Ascending aorta (tissue), 2 donors: ENCODE measurements at regions not wholly inside any gene's neighbourhood (a gene's known extent, or its start where the extent isn't known, plus 50 kb on each side); places are given as distances from the start of the nearest gene placed in this dataset.
"Not testable (repeated sequence)": the region's sequence is repeated elsewhere in the genome, so short reads cannot be mapped to it uniquely, and the experiment has no call there.

Source experiments
- DNase-seq, 2 donors: peaks; one replicate each; pipeline ENCODE4 v3.0.0-alpha.2; 2019; ENCODE audit warnings: low spot score in 2 of 2
- H3K27ac ChIP-seq, 2 donors: fragments of 200-600 bp; sonication (generic); one replicate each; pipeline ENCODE4 v1.5.1; 2016 to 2017; ENCODE audit warnings: mild to moderate bottlenecking in 1 of 2
- H3K27me3 ChIP-seq: fragments of 200-600 bp; sonication (generic); one replicate; pipeline ENCODE4 v1.5.1; 2017
- H3K36me3 ChIP-seq, 2 donors: fragments of 200-600 bp; sonication (generic); one replicate each; pipeline ENCODE4 v1.5.1; 2016
- H3K4me1 ChIP-seq, 2 donors: fragments of 200-600 bp; sonication (generic); one replicate each; pipeline ENCODE4 v1.5.1; 2016 to 2017; ENCODE audit warnings: mild to moderate bottlenecking in 1 of 2
- H3K4me3 ChIP-seq, 2 donors: fragments of 200-600 bp; sonication (generic); one replicate each; pipeline ENCODE4 v1.5.1; 2016 to 2017; ENCODE audit warnings: mild to moderate bottlenecking in 1 of 2
- H3K9me3 ChIP-seq, 2 donors: fragments of 200-600 bp; sonication (generic); one replicate each; pipeline ENCODE4 v1.5.1; 2016
- intact Hi-C: fragments of 100-400 bp; cut with DNase I; formaldehyde crosslinking; loops from one replicate; pipeline ENCODE4 v1.15.1; 2023
- TF ChIP-seq, protein P1 (sequence below), 3 experiments: fragments of 200-600 bp in 2 of 3; fragments of 450-650 bp in 1 of 3; sonication (generic) in 2 of 3; IDR thresholded peaks; one replicate each; pipeline ENCODE4 v1.5.1; 2016 to 2019; ENCODE audit warnings: antibody characterized with exemption in 3 of 3, mild to moderate bottlenecking in 1 of 3, moderate library complexity in 1 of 3

GRCh38 chrX:121642415-121642814 lies 595.0 kb downstream of the GLUD2 start:
- Histone ChIP-seq H3K36me3 (no peaks in the 10 kb centered on the region), H3K4me1 (no peaks in the 10 kb centered on the region), H3K27me3 (no peaks in the 10 kb centered on the region), H3K4me3 (no peak overlapping the region), H3K27ac (no peak overlapping the region), H3K9me3 (no peaks in the 10 kb centered on the region)
- TF ChIP-seq, protein P1, sequence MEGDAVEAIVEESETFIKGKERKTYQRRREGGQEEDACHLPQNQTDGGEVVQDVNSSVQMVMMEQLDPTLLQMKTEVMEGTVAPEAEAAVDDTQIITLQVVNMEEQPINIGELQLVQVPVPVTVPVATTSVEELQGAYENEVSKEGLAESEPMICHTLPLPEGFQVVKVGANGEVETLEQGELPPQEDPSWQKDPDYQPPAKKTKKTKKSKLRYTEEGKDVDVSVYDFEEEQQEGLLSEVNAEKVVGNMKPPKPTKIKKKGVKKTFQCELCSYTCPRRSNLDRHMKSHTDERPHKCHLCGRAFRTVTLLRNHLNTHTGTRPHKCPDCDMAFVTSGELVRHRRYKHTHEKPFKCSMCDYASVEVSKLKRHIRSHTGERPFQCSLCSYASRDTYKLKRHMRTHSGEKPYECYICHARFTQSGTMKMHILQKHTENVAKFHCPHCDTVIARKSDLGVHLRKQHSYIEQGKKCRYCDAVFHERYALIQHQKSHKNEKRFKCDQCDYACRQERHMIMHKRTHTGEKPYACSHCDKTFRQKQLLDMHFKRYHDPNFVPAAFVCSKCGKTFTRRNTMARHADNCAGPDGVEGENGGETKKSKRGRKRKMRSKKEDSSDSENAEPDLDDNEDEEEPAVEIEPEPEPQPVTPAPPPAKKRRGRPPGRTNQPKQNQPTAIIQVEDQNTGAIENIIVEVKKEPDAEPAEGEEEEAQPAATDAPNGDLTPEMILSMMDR (IDR thresholded peaks at IDR 0.05) = no peak
- intact Hi-C loops = no loop called here
- no peak for DNase-seq

DNA sequence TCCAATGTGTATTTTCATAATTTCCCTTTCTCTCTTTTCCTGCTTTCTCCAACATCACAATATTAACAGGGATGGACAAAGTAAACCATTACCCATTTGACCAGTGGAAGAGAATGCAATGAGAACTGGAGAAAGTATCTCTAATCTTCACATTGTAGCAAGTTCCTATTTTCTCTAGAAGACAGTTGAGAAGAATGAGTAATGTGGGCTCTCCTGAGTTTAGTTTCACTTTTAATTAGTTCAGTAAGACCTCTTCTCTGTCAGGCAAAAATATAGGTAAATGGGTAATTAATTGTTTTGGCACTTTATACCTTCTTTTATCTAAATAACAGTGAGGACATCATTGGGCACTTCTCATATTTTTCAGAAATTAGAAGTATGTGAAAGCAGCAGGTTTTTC lies 602.0 kb downstream of the GLUD2 start:
- no peaks in the 10 kb centered on the region for H3K27me3 ChIP-seq
- no peaks in the 10 kb centered on the region for H3K36me3 ChIP-seq
- H3K9me3 ChIP-seq = no peaks in the 10 kb centered on the region
- H3K4me1 ChIP-seq = no peaks in the 10 kb centered on the region
- no peak overlapping the region for H3K4me3 ChIP-seq
- TF ChIP-seq, protein P1 (IDR thresholded peaks at IDR 0.05) = no peak
- intact Hi-C loops = no loop called here
- no peak for DNase-seq
- no peak overlapping the region for H3K27ac ChIP-seq

- no peaks in the 10 kb centered on the region for H3K4me1 ChIP-seq
Observed at GRCh38 chrX:121655276-121655675, 607.9 kb downstream of the GLUD2 start.

DNA sequence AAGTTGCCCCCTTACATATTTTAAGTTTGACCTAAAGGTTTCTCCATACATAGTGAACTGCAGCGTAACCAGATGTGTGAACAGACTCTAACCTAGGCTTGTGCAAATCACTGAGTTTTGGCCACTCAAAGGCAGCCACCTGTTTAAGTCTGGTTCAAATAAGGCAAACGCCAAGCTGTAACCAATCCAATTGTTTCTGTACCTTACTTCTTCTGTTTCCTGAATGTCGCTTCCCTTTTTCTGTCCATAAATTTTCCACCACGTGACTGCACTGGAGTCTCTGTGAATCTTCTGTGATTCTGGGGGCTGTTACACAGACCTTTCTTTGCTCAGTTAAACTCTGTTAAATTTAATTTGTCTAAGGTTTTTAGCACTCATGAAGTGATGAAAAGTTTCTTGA lies 618.8 kb downstream of the GLUD2 start:
- DNase-seq = no peak
- no peaks in the 10 kb centered on the region for H3K36me3 ChIP-seq
- H3K9me3 ChIP-seq = no peaks in the 10 kb centered on the region
- no peaks in the 10 kb centered on the region for H3K27me3 ChIP-seq
- no peak overlapping the region for H3K27ac ChIP-seq
- intact Hi-C loops = no loop called here
- no peaks in the 10 kb centered on the region for H3K4me1 ChIP-seq
- TF ChIP-seq, protein P1 (IDR thresholded peaks at IDR 0.05) = no peak
- no peak overlapping the region for H3K4me3 ChIP-seq

More at GRCh38 chrX:121655276-121655675, 607.9 kb downstream of the GLUD2 start:
- Histone ChIP-seq H3K36me3 (no peaks in the 10 kb centered on the region), H3K4me3 (no peak overlapping the region), H3K27ac (no peak overlapping the region), H3K9me3 (no peaks in the 10 kb centered on the region), H3K27me3 (no peaks in the 10 kb centered on the region)
- TF ChIP-seq, protein P1 (IDR thresholded peaks at IDR 0.05) = no peak
- DNase-seq = no peak
- intact Hi-C loops = no loop called here

DNA sequence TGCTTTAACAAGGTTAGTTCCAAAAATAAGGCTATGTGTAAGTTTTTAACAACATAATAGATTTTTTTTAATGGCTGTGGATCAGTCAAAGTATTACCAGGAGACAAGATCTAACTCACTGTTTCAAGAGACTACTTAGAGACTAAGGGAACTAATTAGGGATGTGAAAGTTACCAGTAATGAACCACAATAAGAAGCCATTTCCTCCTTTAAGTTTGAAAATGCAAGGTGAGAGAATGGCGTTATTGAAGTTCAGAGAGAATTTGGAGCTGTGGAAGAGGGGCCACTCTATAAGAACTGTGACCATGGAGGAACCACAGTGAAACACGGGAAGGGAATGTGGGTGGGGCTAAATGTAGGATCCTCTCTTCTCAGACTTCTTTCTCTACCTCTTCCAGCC lies 624.2 kb downstream of the GLUD2 start:
- no peak for DNase-seq
- Histone ChIP-seq H3K36me3 (no peaks in the 10 kb centered on the region), H3K4me3 (no peak overlapping the region), H3K4me1 (no peaks in the 10 kb centered on the region), H3K27me3 (no peaks in the 10 kb centered on the region), H3K27ac (no peak overlapping the region), H3K9me3 (peaks cover 0 to 8% of the 10 kb centered on the region in 2 donors)
- intact Hi-C loops = no loop called here
- TF ChIP-seq, protein P1 (IDR thresholded peaks at IDR 0.05) = no peak

DNA sequence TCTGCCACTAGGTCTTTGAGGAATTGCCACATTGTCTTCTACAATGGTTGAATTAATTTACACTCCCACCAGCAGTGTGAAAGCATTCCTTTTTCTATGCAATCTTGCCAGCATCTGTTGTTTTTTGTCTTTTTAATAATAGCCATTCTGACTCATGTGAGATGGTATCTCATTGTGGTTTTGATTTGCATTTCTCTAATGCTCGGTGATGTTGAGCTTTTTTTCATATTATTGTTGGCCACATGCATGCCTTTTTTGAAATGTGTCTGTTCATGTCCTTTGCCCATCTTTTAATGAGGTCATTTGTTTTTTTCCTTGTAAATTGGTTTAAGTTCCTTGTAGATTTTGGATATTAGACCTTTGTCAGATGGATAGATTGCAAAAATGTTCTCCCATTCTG lies 661.8 kb downstream of the GLUD2 start:
- intact Hi-C loops, H3K36me3 ChIP-seq, DNase-seq, H3K4me3 ChIP-seq, H3K4me1 ChIP-seq, H3K9me3 ChIP-seq, H3K27me3 ChIP-seq, H3K27ac ChIP-seq: not testable (repeated sequence)
